ENCODE measurements at regions not wholly inside any gene's neighbourhood (a gene's known extent, or its start where the extent isn't known, plus 50 kb on each side); places are given as distances from the start of the nearest gene placed in this dataset.

GRCh38 chr3:88467191-88467590, 317.4 kb downstream of the C3orf38 start:
- TF ChIP-seq CTCF (IDR thresholded peaks at IDR 0.05 in 4 of 5, conservative IDR thresholded peaks at IDR 0.05 in 1 of 5) (no peak), POLR2A (IDR thresholded peaks at IDR 0.05) (no peak)
